ENCODE measurements at regions not wholly inside any gene's neighbourhood (a gene's known extent, or its start where the extent isn't known, plus 50 kb on each side); places are given as distances from the start of the nearest gene placed in this dataset.
"Not testable (repeated sequence)": the region's sequence is repeated elsewhere in the genome, so short reads cannot be mapped to it uniquely, and the experiment has no call there.

DNA sequence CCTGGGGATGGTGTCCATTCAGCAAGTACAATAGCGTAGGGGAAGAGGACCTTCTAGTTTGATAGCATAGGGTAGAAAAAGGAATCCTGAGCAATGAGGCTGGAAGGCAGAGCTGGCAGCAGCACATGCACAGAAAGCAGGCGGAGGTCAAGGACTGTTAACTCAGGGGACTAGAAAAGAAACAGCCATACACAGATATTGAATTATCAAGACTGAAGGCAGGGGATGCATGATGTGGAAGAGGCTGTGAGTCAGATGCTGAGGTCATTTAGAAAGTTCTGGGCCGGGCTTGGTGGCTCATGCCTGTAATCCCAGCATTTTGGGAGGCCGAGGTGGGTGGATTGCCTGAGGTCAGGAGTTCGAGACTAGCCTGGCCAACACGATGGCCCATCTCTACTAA is 65.6 kb downstream of the OPTC start:
- DNase-seq (ENCODE audit: low read depth, low spot score): no peak

GRCh38 chr1:203561761-203562160 is 64.9 kb upstream of the ATP2B4 start:
- H3K27ac ChIP-seq; DNase-seq (ENCODE audit: low read depth, low spot score): not testable (repeated sequence)

More for the DNA sequence above, 65.6 kb downstream of the OPTC start:
- H3K27ac ChIP-seq: peak overlapping the region; percentile 75

DNA sequence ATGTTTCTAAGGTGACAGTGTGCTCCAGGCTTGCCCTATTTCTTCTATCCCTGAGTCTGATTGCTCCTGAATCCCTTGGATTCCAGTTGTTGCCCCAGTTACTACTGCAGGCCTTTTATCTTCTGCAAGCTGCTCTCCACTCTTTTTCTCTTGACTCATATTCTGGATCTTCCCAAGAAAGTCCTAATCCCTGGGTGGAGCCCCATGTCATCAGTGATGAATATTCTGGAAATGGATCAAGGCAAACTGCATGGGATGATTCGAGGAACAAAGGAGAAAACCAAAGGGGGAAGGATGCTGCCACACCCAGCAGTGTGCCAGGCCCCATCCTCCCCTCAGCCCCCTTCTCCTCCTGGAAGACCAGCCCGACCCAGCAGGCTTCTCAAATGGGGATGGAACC is 63.3 kb upstream of the ATP2B4 start:
- H3K27ac ChIP-seq: no peak overlapping the region
- no peak for DNase-seq (ENCODE audit: low read depth, low spot score)

DNA sequence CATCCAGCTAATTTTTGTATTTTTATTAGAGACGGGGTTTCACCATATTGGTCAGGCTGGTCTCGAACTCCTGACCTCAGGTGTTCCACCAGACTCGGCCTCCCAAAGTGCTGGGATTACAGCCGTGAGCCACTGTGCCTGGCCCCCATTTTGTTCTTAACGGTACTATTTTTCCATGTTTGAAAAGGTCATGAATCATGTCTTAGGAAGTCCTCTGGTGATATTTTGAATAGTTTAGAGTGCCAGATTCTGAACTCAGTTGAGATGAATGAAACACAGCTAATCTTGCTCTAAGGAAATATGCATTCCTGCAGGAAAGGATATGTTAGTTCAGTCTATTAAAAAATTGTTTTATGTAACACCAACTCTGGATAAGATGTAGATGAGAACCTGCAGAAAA is 62.6 kb upstream of the ATP2B4 start:
- H3K27ac ChIP-seq: no peak overlapping the region
- DNase-seq (ENCODE audit: low read depth, low spot score): no peak

DNA sequence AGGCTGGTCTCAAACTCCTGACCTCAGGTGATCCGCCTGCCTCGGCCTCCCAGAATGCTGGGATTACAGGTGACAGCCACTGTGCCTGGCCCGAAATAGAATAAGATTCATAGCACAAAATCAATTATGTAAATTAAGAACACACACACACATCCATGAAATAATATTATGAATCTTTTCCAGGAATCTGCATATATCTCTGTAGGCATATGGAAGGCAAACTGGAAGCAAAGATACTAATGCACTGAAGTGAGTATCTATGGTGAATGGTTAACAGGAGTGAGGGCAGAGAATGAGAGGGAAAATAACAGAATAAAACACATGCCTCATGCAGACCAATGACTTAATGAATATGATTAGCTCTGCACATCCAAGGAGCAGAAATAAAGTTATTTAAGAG is 61.6 kb upstream of the ATP2B4 start:
- no peak for DNase-seq (ENCODE audit: low read depth, low spot score)

GRCh38 chr1:203565981-203566380 is 60.7 kb upstream of the ATP2B4 start:
- DNase-seq (ENCODE audit: low read depth, low spot score): no peak
- no peak overlapping the region for H3K27ac ChIP-seq

More for the DNA sequence above, 61.6 kb upstream of the ATP2B4 start:
- no peak overlapping the region for H3K27ac ChIP-seq

DNA sequence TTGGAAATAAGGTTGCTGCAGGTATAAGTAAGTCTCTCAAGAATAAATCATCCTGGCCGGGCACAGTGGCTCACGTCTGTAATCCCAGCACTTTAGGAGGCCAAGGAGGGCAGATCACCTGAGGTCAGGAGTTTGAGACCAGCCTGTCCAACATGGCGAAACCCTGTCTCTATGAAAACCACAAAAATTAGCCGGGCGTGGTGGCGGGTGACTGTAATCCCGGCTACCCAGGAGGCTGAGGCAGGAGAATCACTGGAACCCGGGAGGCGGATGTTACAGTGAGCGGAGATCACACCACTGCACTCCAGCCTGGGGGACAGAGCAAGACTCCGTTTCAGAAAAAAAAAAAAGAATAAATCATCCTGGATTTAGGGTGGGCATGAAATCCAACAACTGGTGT is 59.7 kb upstream of the ATP2B4 start:
- not testable (repeated sequence) for H3K27ac ChIP-seq; DNase-seq (ENCODE audit: low read depth, low spot score)

DNA sequence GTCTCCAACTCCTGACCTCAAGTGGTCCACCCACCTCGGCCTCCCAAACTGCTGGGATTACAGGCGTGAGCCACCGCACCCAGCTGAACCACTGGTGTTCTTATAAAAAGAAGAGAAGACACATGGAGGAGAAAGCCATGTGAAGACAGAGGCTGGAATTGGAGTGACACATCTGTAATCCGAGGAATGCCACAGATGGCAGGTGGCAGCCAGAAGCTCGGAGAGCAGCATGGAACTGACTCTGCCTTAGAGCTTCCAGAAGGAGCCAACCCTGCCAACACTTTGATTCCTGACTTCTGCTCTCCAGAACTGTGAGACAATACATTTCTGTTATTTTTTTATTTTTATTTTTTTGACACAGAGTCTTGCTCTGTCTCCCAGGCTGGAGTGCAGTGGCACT is 59.0 kb upstream of the ATP2B4 start:
- no peak for DNase-seq (ENCODE audit: low read depth, low spot score)
- no peak overlapping the region for H3K27ac ChIP-seq

- no peak overlapping the region for H3K27ac ChIP-seq
- no peak for DNase-seq (ENCODE audit: low read depth, low spot score)
Observed at GRCh38 chr1:203569490-203570318, 56.9 kb upstream of the ATP2B4 start.

DNA sequence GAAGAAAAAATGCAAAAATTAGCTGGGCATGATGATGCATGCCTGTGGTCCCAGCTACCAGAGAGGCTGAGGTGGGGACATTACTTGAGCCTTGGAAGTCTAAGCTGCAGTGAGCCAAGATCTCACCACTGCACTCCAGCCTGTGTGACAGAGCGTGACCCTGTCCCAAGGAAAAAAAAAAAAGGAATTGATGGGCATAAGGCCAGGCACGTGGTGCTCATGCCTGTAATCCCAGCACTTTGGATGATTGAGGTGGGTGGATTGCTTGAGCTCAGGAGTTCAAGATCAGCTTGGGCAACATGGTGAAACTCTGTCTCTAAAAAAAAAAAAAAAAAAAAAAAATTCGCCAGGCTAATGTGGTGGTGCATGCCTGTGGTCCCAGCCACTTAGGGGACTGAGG is 55.8 kb upstream of the ATP2B4 start:
- H3K27ac ChIP-seq: no peak overlapping the region
- DNase-seq (ENCODE audit: low read depth, low spot score): no peak

DNA sequence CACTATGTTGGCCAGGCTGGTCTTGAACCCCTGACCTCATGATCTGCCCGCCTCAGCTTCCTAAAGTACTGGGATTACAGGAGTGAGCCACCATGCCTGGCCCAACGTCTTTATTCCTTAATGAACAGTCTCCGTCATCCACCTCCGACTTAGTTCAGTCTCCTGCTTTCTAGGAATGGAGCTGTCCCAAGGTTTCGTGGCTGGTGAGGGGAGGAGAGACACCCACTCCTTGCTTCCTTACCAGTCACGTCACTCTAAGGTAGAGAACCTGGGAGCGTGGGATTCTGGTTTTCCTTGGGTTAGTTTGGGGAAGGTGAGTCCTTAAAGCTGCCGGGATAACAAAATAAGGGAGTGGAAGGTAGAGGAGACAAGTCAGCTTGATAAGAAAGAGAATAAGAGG is 55.0 kb upstream of the ATP2B4 start:
- no peak overlapping the region for H3K27ac ChIP-seq

GRCh38 chr1:203572134-203572625 is 54.5 kb upstream of the ATP2B4 start:
- no peak overlapping the region for H3K27ac ChIP-seq
- DNase-seq (ENCODE audit: low read depth, low spot score): no peak

More for the DNA sequence above, 55.0 kb upstream of the ATP2B4 start:
- DNase-seq (ENCODE audit: low read depth, low spot score): no peak

- no peak for DNase-seq (ENCODE audit: low read depth, low spot score)
- no peak overlapping the region for H3K27ac ChIP-seq
Observed at GRCh38 chr1:203573730-203574129, 52.9 kb upstream of the ATP2B4 start.
